GM18498 (cell line): ENCODE measurements at regions not wholly inside any gene's neighbourhood (a gene's known extent, or its start where the extent isn't known, plus 50 kb on each side); places are given as distances from the start of the nearest gene placed in this dataset.
"Not testable (repeated sequence)": the region's sequence is repeated elsewhere in the genome, so short reads cannot be mapped to it uniquely, and the experiment has no call there.

Source experiments
- ATAC-seq: cut with Tn5 transposase; IDR thresholded peaks from one replicate; pipeline ENCODE4 v1.9.1; 2021; ENCODE audit warnings: mild to moderate bottlenecking, moderate library complexity; ENCODE audit not compliant: unreplicated experiment

DNA sequence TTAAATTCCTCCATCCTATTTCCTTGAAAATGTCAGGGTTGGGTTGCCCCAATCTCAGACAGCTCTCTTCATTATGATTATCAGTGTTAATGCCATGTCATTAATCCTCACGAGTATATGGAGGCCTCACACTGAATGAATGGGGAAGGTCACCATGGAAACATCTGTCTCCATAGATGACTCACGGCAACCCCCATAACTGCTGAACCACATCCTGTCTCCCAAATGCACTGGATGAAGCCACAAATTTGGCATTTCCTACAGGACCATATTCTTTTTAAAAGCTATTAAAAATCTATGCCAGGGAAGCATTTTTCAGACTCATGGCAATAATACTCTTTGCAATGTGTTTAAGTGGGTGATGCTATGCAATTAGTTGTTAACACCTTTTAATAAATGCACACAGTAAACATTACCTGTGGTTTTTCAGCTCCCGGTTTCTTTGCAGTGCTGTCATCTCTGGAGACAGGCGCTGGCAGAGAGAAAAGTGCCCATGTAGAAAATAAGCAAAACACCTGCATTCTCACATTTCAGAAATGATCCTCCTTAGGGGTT is 80.1 kb upstream of the PTPRK start:
- peak; percentile 68 for ATAC-seq

GRCh38 chr6:128599036-128599435 is 78.6 kb upstream of the PTPRK start:
- ATAC-seq: no peak

DNA sequence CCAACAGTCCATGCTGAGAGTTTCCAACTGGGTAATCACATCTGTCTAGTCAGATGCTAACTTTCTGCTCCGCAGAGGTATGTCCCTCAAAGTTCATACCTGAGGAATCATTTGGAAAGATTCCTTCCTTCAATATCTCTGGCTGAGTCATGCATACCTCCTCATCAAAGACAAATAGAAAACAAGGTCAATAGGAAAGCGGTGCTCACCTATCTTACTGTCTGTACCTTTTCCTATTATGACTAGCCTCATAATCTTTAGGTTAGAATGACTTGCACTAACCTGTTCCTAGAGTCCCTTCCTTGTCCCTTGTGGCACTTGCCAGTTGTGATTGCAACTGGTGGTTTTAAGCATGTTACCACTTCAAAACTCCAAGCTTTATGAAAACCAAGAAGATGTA is 78.2 kb upstream of the PTPRK start:
- ATAC-seq: no peak

- ATAC-seq: no peak
These were observed 77.6 kb upstream of the PTPRK start for GRCh38 chr6:128597956-128598355.

DNA sequence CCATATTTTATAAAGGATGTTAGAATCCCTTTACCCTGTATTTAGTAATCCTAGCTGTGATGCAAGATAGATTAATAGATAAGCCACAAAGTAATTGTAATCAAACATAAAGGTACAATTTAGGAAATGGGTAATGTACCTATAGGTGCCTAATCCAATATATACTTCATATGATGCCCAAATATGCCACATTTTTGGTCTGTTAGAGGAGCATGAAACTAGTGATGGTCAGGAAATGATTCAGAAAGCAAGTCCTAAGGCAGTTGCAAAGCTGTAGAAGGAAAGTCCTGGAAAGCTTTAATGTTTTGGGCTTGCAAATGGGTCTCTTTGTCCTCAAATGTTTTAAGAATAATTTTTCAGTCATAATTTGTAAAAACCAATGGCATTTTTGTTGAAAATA is 76.6 kb upstream of the PTPRK start:
- no peak for ATAC-seq

- no peak for ATAC-seq
These were observed 75.1 kb upstream of the PTPRK start for GRCh38 chr6:128595544-128595943.

- ATAC-seq: no peak
These were observed 65.7 kb upstream of the PTPRK start for GRCh38 chr6:128586095-128586494.

GRCh38 chr6:128580224-128581110 is 60.1 kb upstream of the PTPRK start:
- ATAC-seq: no peak

GRCh38 chr6:128575254-128575653 is 54.9 kb upstream of the PTPRK start:
- not testable (repeated sequence) for ATAC-seq

- ATAC-seq: peak; percentile 60
These were observed 54.0 kb upstream of the PTPRK start for GRCh38 chr6:128574402-128574801.

- ATAC-seq: no peak
These were observed 52.6 kb upstream of the PTPRK start for GRCh38 chr6:128573036-128573435.

- no peak for ATAC-seq
These were observed 51.9 kb upstream of the PTPRK start for GRCh38 chr6:128572294-128572693.

GRCh38 chr6:128570680-128571063 is 50.3 kb upstream of the PTPRK start:
- no peak for ATAC-seq

GRCh38 chr6:128569732-128570679 is 49.6 kb upstream of the PTPRK start:
- no peak for ATAC-seq
